ENCODE measurements at regions not wholly inside any gene's neighbourhood (a gene's known extent, or its start where the extent isn't known, plus 50 kb on each side); places are given as distances from the start of the nearest gene placed in this dataset.

DNA sequence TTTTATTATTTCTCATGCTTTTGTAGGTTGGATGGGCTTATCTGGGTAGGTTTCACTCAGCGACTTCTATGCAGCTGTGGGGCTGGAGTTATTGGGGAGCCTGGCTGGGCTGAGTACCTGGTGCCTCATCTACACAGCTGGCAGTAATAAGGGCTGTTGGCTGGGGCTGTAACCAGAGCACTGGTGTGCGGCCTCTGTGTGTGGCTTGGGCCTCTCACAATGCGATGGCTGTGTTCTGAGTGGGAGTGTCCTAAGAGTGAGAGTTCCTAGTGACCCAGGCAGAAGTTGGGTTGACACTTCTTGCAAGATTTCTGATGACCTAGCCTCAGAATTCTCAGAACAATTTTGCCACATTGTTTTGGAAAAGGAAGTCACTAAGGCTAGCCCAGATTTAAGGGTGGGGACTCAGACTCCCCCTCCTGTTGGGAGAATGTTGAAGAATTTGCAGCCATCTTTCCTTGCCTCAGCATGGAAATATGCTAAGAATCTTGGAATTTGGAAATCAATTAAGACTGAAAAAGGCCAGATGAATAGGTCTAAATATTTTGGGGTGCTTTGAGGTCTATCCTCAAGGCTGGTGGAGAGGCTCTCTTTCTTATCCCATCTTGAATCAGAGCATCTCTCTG lies 158.8 kb downstream of the SCP2D1 start:
- DNase-seq, result no peak

GRCh38 chr20:18973529-18974173 lies 160.1 kb downstream of the SCP2D1 start:
- no peak for DNase-seq

DNA sequence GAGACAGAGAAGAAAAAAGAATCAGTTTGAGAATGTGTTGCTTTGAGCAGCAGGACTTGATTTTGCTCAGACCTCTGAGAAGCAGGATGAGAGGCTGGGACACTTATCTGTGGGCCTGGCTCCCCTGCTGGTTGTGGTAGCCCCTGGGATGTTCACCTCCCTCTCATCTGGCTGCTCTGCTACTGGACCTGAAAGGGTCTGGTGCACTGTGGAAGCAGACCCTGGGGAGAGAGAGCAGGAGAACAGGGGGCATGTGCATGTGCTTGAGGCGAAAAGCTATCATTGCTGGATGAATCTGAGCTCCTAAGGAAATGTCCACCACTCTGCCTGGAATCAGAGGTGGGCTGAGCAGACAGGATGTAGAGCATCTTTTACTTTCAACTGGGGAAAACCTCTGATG lies 161.1 kb downstream of the SCP2D1 start:
- no peak for DNase-seq

GRCh38 chr20:18977441-18977840 lies 163.9 kb downstream of the SCP2D1 start:
- DNase-seq, result no peak

DNA sequence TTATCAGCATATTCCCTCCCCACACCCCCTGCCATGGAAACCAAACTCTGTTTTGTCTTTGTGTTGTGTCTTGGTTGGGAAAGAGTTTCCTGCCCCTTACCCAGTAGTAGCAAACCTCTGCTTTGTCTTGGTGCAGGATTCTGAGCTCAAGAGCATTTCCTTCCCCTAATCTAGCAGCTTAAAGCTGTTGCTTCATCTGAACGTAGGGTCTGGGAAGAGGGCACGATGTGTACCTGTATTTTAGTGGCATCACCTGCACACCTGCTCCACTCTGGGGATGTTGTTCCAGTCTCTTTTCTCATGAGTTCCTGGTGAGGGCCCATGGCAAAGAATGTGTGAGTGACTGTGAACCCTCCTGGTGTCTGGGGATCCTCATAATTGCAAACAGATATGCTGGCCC lies 164.7 kb downstream of the SCP2D1 start:
- DNase-seq, result no peak

- no peak for DNase-seq
Observed at GRCh38 chr20:18979132-18979531, 165.5 kb downstream of the SCP2D1 start.

DNA sequence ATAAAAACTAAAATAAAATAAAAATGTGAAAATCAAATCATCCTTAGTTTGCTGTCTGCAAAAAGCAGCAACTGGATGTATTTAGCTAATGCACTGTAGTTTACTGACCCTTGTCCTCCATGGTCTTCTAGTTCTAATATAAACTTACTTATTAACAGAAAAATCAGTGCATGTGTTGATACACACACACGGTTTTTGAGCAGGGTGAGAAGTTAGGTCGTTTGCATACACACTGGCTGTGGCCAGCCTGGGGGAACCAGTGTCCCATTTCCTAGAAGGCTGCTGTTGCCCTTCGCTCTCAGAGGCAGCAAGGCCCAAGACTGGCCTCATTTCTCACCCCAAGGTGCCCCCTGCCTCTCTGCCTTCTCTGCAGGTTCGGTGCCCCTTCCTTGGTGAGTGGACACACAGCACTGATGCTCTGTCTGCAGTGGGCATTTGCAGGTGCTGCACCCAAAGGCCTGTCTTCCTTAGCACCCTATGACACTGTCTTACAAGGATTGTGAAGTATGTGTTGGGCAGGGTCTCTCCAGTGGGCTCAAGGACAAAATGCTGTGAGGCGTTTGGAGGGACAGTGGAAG lies 168.5 kb downstream of the SCP2D1 start:
- no peak for DNase-seq

GRCh38 chr20:18983796-18984195 lies 170.2 kb downstream of the SCP2D1 start:
- no peak for DNase-seq

- no peak for DNase-seq
Observed at GRCh38 chr20:18984238-18985200, 170.9 kb downstream of the SCP2D1 start.

- DNase-seq, result no peak
Observed at GRCh38 chr20:18985551-18985950, 172.0 kb downstream of the SCP2D1 start.

DNA sequence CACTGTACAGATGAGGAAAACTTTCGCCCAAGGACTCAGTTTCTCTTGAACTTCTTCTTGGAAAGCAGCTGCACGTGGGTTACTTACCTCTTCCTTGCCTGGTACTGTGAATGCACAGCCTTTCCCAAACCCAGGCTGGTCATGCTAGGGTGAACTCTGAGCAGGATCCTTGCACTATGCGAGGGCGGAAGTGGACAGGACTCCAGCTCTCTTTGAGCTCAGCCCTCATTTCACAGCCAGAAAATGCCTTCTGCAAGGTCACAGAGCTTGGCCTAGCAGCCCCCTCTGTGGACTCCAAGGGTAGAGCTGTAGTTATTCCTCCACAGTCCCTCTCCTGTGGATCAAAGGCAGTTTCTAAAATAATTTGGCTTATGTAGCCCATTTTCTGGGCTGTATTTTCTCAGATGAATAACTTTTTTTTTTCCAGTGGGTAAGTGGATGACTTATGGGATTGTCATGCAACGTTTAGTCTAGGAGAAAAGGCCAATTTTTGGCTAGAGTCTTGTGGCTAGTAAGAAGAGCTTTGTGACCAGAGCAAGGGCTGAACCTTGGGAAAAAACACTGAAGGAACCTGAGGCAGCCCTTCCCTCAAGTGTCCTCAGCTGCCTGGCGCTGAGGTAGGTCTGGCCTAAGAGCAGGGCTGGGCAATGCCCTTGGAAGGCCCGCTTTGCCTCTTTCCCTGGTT lies 172.7 kb downstream of the SCP2D1 start:
- no peak for DNase-seq

DNA sequence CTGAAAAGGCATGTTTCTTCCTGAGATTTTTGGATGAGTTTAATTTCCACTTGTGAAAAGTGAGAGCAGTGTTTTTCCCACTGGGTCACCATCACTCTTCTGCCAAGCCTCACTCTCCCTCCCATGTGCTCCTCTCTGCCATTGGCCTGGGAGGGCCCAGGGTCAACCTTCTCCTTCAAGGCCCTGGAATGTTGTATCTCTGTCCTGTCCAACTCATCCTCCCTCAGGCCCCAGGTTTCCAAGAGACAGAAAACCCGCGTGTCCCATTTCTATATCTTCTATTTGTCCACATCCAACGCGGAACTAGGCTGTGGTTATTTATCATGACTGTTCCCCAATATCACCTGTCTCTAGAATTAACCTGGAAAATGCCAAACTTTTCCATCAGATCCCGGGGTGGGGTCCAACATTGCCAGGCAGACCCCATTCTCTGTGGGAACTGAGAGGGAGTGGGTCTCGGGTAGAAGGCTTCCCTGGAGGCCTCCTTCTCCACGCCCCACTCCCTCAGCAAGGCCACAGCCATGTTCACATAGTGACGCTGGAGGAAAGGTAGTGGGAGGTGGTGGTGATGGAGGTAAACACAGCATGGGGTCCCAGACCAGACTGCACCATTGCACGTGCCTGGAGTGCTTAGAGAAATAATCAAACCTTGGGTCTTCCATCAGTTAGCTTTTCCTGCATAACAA lies 173.5 kb downstream of the SCP2D1 start:
- no peak for DNase-seq

- no peak for DNase-seq
Observed at GRCh38 chr20:18987781-18988360, 174.3 kb downstream of the SCP2D1 start.

DNA sequence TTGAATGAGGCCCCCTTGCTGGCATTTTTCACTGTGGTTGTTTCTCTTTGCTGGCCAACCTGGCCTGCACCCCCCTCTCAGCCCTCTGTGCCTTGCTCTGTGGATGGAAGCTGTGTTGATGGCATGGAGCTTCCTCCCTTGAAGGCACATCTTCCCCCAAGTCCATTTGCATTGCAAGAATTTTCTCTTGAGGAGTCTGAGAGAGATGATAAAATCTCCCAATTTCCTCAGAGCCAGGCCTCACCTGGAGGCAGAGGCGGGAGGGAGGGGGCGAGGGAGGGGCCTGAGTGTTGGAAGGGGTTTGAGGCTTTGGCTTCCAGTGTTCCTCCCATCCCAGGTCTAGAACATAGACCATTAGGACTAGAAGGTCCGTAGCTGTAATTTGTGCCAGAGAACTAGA lies 175.1 kb downstream of the SCP2D1 start:
- no peak for DNase-seq

DNA sequence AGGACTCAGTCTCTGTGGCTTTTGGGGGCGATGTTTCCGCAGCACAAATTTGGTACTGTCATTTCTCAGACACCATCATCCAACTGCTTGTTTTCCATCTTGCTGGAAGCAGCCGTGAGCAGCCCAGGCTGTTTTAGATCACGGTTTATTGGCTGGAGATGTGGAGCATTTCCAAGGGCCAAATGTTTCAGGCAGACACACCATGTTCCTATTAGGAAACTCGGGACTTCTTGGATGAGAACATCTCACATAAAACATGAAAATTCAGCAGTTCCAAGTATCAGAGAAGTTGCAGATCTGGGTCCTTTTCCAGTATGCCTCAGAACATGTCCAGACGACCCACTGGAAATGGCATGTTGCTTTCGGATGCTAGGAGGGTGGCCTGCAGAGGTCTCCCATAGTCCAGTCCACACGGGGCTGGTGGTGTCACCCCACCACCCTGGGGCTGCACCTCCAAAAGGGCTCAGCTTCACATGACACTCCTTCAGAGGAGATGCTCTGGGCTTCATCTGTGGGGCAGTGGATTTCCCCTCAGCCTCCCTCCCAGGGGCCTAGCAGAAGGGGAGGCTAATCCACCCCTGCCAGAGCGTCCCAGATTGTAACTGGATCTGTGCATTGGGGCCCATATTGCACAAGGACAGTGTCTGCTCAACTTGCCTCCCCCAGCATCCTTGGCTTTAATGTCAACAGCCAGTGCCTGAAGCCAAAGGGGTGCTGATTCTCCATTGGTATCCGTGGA lies 176.3 kb downstream of the SCP2D1 start:
- DNase-seq, result no peak

- DNase-seq, result no peak
Observed at GRCh38 chr20:18991012-18991411, 177.4 kb downstream of the SCP2D1 start.

DNA sequence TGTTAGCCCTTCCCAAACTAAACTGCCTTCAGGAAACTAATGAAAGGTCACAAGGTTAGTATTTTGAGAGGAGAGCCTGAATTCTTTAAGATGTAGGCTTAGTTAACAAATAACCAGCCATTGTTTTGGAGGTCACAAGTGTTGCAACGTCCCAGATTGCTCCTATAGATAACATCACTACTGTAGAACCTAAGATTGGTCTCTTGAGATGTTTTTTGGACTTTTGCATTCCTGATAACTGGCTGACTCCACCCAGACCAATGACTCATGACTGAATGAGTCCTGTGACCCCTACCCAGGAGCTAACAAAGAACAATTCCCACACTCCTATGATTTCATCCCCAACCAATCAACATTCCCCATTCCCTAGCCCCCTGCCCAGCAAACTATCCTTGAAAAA lies 178.8 kb downstream of the SCP2D1 start:
- no peak for DNase-seq

GRCh38 chr20:18995455-18995854 lies 181.9 kb downstream of the SCP2D1 start:
- DNase-seq, result no peak

- DNase-seq, result no peak
Observed at GRCh38 chr20:18999086-18999485, 185.5 kb downstream of the SCP2D1 start.

DNA sequence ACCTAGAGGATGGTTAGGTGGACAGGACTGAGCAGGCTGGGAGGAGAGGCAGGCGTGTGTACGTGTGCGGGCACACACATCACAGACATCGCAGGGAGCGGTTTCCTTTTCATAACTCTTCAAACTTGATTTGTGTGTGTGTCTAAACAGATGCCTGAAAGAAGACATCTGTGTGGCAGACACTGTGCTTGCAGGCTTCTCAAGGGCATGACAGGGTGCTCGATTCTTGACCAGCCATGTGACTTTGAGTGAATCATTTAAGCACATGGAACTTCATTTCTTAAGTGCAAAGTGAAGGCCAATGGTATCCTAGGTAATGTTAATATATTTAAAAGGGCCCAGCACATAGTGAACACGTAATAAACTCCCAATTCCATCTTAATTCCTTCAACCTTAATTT lies 186.5 kb downstream of the SCP2D1 start:
- no peak for DNase-seq

DNA sequence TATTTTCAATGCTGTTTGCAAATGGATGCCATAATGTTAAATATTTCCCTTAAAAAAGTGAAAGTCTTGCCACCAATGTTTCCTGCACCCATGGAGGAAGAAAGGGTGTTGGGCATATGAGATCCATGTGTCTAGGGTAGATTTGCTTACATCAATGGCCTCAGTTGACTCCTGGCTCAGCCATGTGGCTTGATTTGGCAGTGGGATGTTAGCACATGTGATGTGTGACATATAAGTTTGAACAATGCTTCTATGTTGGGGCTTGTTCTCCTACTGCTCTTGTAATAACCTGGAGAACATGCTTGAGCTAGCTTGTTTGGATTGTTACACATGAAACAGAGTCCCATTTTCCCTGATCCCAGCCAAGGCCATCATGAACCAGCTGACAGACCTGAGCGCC lies 187.6 kb downstream of the SCP2D1 start:
- DNase-seq, result no peak
